Spinal cord (tissue), 9 donors: ENCODE measurements at regions not wholly inside any gene's neighbourhood (a gene's known extent, or its start where the extent isn't known, plus 50 kb on each side); places are given as distances from the start of the nearest gene placed in this dataset.

ENCODE experiments used
- DNase-seq, 6 donors: peaks; one replicate each; pipeline versions ENCODE4 v3.0.0 to v3.0.0-alpha.2; 2013 to 2015; ENCODE audit warnings: low spot score in 6 of 6, low read depth in 4 of 6
- H3K27ac ChIP-seq: one replicate; pipeline ENCODE4 v1.5.1; 2013; ENCODE audit warnings: low read depth, low read length, control low read depth
- H3K27me3 ChIP-seq: one replicate; pipeline ENCODE4 v1.6.1; 2013; ENCODE audit warnings: low read length; ENCODE audit not compliant: control insufficient read depth, insufficient read depth
- H3K36me3 ChIP-seq: one replicate; pipeline ENCODE4 v1.6.1; 2013; ENCODE audit warnings: low read length; ENCODE audit not compliant: control insufficient read depth, insufficient read depth
- H3K4me1 ChIP-seq: one replicate; pipeline ENCODE4 v1.6.1; 2013; ENCODE audit warnings: low read length; ENCODE audit not compliant: control insufficient read depth, insufficient read depth
- H3K4me3 ChIP-seq: one replicate; pipeline ENCODE4 v1.5.1; 2013; ENCODE audit warnings: low read depth, low read length, control low read depth
- H3K9me3 ChIP-seq: one replicate; pipeline ENCODE4 v1.6.1; 2013; ENCODE audit warnings: low read length; ENCODE audit not compliant: control insufficient read depth, insufficient read depth
- WGBS: methylation state at CpG from one replicate; pipeline ENCODE4 v1.1.5; 2013; ENCODE audit warnings: missing lambda C conversion rate; ENCODE audit not compliant: insufficient coverage; 5-methylcytosine and 5-hydroxymethylcytosine counted together
- donor health status: healthy.

DNA sequence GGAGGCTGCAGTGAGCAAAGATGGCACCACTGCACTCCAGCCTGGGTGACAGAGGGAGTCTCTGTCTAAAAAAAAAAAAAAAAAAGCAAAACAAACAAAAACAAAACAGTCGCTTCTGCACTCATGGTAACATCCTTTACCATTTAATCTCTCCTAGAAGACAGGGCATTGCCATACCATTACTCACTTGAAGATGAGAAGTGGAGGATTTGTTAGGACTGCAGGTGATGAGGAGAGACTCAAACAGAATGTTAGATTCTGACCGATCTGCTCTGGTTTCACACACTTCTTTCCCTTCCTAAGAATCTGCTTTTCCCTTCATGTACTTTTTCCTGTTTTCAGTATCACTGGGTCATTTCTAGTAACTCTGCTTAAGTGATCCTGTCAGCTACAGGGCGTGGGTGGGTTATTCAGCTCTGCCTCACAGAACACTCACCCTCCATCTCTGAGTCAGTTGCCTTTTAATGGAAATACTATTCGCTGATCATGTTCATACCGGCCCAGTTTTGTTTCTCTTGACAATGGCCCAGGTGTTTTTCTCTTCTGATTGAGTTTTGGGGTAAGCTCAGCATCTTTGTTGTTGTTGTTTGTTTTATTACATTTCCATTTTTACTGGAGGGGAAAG is 148.0 kb upstream of the ERG start:
- Histone ChIP-seq H3K4me3 (no peak overlapping the region), H3K36me3 (no peaks in the 10 kb centered on the region)
- DNase-seq = no peak

DNA sequence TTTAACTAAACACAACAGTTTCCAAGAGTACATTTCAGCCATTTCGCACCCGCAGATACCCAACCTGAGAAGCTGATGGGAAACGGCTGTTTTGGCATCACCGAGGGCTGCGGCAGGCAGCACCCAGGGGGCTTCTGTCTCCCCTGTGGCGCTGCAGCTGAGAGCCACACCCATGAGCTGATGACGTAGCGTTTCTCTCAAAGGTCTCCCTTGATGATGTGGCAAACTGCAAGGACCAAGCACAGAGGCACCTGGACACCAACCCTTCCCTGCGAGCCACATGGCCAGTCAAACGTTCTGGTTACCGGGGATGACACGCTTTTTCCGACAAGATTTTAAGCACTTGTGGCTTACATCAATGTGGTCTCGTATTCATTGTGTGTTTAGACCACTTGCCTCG is 150.8 kb upstream of the ERG start:
- no peak for DNase-seq
- no peaks in the 10 kb centered on the region for H3K27me3 ChIP-seq
- 92% methylated on average over 15 of the region's 15 CpGs for WGBS
- no peaks in the 10 kb centered on the region for H3K9me3 ChIP-seq
- H3K4me3 ChIP-seq = no peak overlapping the region
- H3K4me1 ChIP-seq = no peaks in the 10 kb centered on the region
- H3K27ac ChIP-seq = no peak overlapping the region
- no peaks in the 10 kb centered on the region for H3K36me3 ChIP-seq

More for the DNA sequence above, 148.0 kb upstream of the ERG start:
- Histone ChIP-seq H3K27ac (no peak overlapping the region), H3K4me1 (no peaks in the 10 kb centered on the region), H3K9me3 (no peaks in the 10 kb centered on the region), H3K27me3 (no peaks in the 10 kb centered on the region)
- 95% methylated on average over 2 of the region's 5 CpGs for WGBS

GRCh38 chr21:38651570-38651969 is 153.3 kb upstream of the ERG start:
- Histone ChIP-seq H3K4me1 (no peaks in the 10 kb centered on the region), H3K4me3 (no peak overlapping the region), H3K27ac (no peak overlapping the region), H3K36me3 (no peaks in the 10 kb centered on the region), H3K9me3 (no peaks in the 10 kb centered on the region), H3K27me3 (peaks cover 10% of the 10 kb centered on the region)
- 89% methylated on average over 6 of the region's 6 CpGs for WGBS
- DNase-seq = no peak

DNA sequence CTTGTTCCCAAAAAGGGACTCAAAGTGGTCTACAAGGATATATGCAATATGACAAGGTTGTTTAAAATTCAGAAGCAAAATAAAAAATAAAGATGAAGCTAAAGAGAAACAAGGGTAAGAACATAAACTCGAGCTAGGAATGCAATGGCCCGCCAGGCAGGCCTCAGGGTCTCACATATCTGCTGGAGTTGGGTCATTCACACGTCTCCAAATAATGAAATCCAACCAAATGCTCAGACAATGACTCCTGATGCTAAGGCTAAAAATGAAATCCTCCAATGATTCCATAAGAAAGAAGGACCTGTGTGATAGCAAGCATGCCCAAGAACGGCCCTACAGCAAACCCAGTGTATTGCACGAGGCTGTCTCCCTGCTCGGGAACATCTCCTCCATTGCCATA is 153.3 kb upstream of the ETS2 start:
- H3K27me3 ChIP-seq = peaks cover 10% of the 10 kb centered on the region
- no peak overlapping the region for H3K4me3 ChIP-seq
- H3K36me3 ChIP-seq = no peaks in the 10 kb centered on the region
- no peaks in the 10 kb centered on the region for H3K4me1 ChIP-seq
- DNase-seq = no peak
- no peak overlapping the region for H3K27ac ChIP-seq
- 95% methylated on average over 6 of the region's 6 CpGs for WGBS
- H3K9me3 ChIP-seq = no peaks in the 10 kb centered on the region

GRCh38 chr21:38654580-38654979 is 151.1 kb upstream of the ETS2 start:
- WGBS = no CpG with 5 or more reads among the region's 1 CpG
- H3K9me3 ChIP-seq = no peaks in the 10 kb centered on the region
- no peak overlapping the region for H3K27ac ChIP-seq
- H3K4me3 ChIP-seq = no peak overlapping the region
- no peaks in the 10 kb centered on the region for H3K36me3 ChIP-seq
- no peak for DNase-seq
- no peaks in the 10 kb centered on the region for H3K4me1 ChIP-seq
- peaks cover 23% of the 10 kb centered on the region for H3K27me3 ChIP-seq

DNA sequence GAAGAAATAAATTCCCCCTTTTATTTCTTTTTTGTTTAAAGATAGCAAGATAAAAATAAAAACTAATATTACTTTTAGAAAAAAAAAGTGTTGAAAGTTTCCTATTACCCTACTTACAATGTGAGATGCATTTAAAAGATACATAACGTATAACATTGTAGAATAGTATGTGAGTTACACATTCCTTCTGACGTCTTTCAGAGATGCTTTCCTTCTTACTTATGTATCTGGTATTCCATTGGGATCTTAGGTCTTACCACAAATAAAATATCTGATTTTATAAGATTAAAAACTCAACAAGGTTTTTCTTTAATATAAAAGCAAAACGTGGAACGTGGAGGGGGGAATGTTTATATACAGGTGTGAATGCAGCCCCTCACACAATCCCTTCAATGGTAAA is 147.2 kb upstream of the ETS2 start:
- Histone ChIP-seq H3K27me3 (peaks cover 49% of the 10 kb centered on the region), H3K27ac (no peak overlapping the region), H3K4me1 (peaks cover 16% of the 10 kb centered on the region), H3K9me3 (no peaks in the 10 kb centered on the region), H3K4me3 (no peak overlapping the region), H3K36me3 (no peaks in the 10 kb centered on the region)
- WGBS = no CpG with 5 or more reads among the region's 4 CpGs
- no peak for DNase-seq

DNA sequence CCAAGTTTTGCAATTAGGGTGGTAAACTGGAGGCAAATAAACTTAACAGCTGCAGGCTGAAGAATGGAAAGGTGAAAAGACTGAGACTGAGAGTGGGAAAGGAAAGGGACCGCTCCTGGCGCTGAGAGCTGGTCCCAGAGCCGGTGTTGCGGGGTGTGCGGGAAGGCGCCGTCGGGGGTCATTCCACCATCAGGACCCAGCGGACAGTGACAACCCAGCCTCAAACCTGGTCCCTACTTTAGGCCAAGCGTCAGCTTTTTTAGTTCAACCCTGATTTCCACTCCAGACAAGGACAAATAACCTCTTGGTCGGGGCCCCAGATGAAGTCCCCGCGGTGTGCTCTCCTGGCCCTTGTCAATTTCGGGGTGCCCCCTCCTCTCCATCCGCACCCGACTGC is 145.8 kb upstream of the ETS2 start:
- Histone ChIP-seq H3K9me3 (no peaks in the 10 kb centered on the region), H3K36me3 (no peaks in the 10 kb centered on the region), H3K27me3 (peaks cover 52% of the 10 kb centered on the region), H3K4me1 (peaks cover 16% of the 10 kb centered on the region), H3K27ac (no peak overlapping the region), H3K4me3 (no peak overlapping the region)
- WGBS = 11% methylated on average over 16 of the region's 16 CpGs
- DNase-seq = no peak

DNA sequence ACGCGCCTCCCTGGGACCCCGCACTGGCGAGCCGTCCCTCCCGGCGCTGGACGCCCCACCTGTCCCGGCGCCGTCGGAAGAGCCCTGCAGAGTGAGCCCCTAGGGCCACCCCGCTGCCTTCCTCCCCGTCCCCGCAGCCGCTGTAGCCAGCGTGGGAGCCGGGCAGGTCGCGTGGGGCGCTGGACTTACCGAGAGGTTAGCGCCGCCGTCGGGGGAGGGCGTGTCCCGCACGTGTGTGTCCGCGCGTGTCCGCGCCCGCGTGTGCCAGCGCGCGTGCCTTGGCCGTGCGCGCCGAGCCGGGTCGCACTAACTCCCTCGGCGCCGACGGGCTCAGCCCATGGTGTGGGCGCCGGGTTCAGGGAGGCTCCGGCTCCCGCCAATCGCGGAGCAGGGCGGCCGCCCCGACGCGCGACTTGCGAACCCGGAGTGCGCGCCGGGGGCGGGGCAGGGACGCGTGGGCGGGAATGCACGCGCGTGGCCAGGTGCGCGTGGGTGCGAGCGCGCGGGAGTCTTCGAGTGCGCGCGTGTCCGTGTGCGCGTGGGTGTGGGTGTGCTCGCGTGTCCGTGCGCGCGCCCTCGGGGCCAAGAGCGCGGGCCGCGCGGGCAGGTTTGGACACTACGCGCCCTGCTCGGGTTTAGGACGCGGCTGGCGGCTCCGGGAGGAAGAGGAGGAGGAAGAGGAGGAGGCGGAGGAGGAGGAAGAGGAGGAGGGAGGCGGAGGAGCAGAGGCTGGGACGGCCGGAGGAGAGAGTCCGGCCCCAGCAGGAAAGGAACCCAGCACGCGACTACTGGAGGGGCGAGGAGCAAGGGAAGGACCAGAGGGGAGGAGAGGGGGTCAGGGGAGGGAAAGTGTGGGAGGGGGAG is 145.2 kb upstream of the ETS2 start:
- peaks cover 52% of the 10 kb centered on the region for H3K27me3 ChIP-seq
- H3K9me3 ChIP-seq = no peaks in the 10 kb centered on the region
- peak in 2 of 6 donors; percentile 8 to 30 for DNase-seq
- WGBS = under 1% methylated on average over 113 of the region's 113 CpGs
- no peaks in the 10 kb centered on the region for H3K36me3 ChIP-seq
- peaks cover 16% of the 10 kb centered on the region for H3K4me1 ChIP-seq
- H3K27ac ChIP-seq = no peak overlapping the region
- peak overlapping the region; percentile 38 for H3K4me3 ChIP-seq

- H3K27ac ChIP-seq = peak overlapping the region; percentile 1
- H3K4me1 ChIP-seq = peaks cover 16% of the 10 kb centered on the region
- peaks cover 45% of the 10 kb centered on the region for H3K27me3 ChIP-seq
- peak in 2 of 6 donors; percentile 28 to 35 for DNase-seq
- H3K36me3 ChIP-seq = no peaks in the 10 kb centered on the region
- H3K4me3 ChIP-seq = peak overlapping the region; percentile 38
- under 1% methylated on average over 59 of the region's 61 CpGs for WGBS
- no peaks in the 10 kb centered on the region for H3K9me3 ChIP-seq
Measured at GRCh38 chr21:38661197-38661871, 144.4 kb upstream of the ETS2 start.
